Right lobe of liver (tissue), 6 donors: ENCODE measurements at regions not wholly inside any gene's neighbourhood (a gene's known extent, or its start where the extent isn't known, plus 50 kb on each side); places are given as distances from the start of the nearest gene placed in this dataset.

Source experiments
- ATAC-seq, 4 donors: fragments of 200-7000 bp; cut with Tn5 transposase; one replicate each; pipeline ENCODE4 v1.9.1; 2020; ENCODE audit warnings: mild to moderate bottlenecking in 4 of 4, moderate library complexity in 4 of 4
- DNase-seq, 3 donors: peaks; one replicate each; pipeline ENCODE4 v3.0.0-alpha.2; 2020
- H3K27ac ChIP-seq, 3 donors: fragments of 200-600 bp; one replicate each; pipeline ENCODE4 v1.8.0; 2022
- H3K27me3 ChIP-seq, 2 donors: fragments of 200-600 bp; one replicate each; pipeline ENCODE4 v1.8.0; 2022
- H3K36me3 ChIP-seq, 4 donors: fragments of 200-600 bp; sonication (generic) in 1 of 4; one replicate each; pipeline versions ENCODE4 v1.5.1 to v1.8.0; 2017 to 2022; ENCODE audit warnings: control low read depth in 1 of 4
- H3K4me1 ChIP-seq, 4 donors: fragments of 200-600 bp; sonication (generic) in 1 of 4; one replicate each; pipeline versions ENCODE4 v1.5.1 to v1.8.0; 2017 to 2022; ENCODE audit warnings: control low read depth in 1 of 4
- H3K4me3 ChIP-seq, 3 donors: fragments of 200-600 bp; one replicate each; pipeline ENCODE4 v1.8.0; 2022
- H3K9me3 ChIP-seq, 4 donors: fragments of 200-600 bp; sonication (generic) in 1 of 4; one replicate each; pipeline versions ENCODE4 v1.5.1 to v1.8.0; 2017 to 2022; ENCODE audit warnings: control low read depth in 1 of 4
- POLR2A ChIP-seq: fragments of 450-650 bp; IDR thresholded peaks from one replicate; pipeline ENCODE4 v1.6.1; 2017; ENCODE audit warnings: antibody characterized with exemption, mild to moderate bottlenecking
- WGBS: methylation state at CpG from one replicate; pipeline ENCODE4 v1.1.6; 2018; ENCODE audit warnings: low coverage, low lambda C conversion rate; ENCODE audit not compliant: insufficient coverage; ENCODE audit errors: missing lambda C conversion rate; 5-methylcytosine and 5-hydroxymethylcytosine counted together
- intact Hi-C, 2 donors: fragments of 100-400 bp; cut with DNase I; formaldehyde crosslinking; loops; one replicate each; pipeline versions ENCODE4 v1.11.2 to v1.14.1; 2022
- TF ChIP-seq, protein P1 (sequence below), 4 donors: fragments of 200-600 bp in 3 of 4; fragments of 450-650 bp in 1 of 4; IDR thresholded peaks; one replicate each; pipeline versions ENCODE4 v1.5.1 to v1.8.0; 2016 to 2022; ENCODE audit warnings: antibody characterized with exemption in 4 of 4, mild to moderate bottlenecking in 2 of 4
- donor health status: DM: no; HTN: yes; CAD: no.
- donor health status: DM: no; HTN: no; CAD: no.
- donor health status: DM: no; HTN: no; CAD: no.
- donor health status: DM: no; HTN: yes; CAD: no.
- donor health status: DM: no; HTN: yes; CAD: no.

DNA sequence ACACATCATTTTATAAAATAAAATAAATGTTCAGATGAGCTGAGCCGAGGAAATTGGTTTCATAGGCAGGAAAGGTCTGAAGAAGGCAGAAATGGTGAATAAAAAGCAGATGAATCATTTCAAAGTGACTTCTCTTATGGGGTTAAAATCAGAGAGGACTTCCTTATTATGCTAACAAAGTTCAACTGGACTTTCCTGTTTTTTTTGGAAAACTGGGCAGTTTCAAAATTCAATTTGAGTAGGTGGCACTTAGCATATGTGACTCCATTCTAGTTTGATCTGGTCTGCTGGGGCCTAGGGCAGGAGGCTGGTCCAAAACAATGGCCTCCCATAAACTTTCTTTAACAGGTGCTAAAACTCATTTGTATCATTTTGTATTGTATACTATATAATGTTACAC is 1794.9 kb upstream of the TENM3 start:
- Histone ChIP-seq H3K4me3 (no peak overlapping the region), H3K36me3 (no peaks in the 10 kb centered on the region), H3K27me3 (no peaks in the 10 kb centered on the region), H3K9me3 (no peaks in the 10 kb centered on the region), H3K4me1 (no peaks in the 10 kb centered on the region), H3K27ac (no peak overlapping the region)
- no peak for ATAC-seq
- no peak for DNase-seq
- intact Hi-C loops: no loop called here
- TF ChIP-seq, protein P1, sequence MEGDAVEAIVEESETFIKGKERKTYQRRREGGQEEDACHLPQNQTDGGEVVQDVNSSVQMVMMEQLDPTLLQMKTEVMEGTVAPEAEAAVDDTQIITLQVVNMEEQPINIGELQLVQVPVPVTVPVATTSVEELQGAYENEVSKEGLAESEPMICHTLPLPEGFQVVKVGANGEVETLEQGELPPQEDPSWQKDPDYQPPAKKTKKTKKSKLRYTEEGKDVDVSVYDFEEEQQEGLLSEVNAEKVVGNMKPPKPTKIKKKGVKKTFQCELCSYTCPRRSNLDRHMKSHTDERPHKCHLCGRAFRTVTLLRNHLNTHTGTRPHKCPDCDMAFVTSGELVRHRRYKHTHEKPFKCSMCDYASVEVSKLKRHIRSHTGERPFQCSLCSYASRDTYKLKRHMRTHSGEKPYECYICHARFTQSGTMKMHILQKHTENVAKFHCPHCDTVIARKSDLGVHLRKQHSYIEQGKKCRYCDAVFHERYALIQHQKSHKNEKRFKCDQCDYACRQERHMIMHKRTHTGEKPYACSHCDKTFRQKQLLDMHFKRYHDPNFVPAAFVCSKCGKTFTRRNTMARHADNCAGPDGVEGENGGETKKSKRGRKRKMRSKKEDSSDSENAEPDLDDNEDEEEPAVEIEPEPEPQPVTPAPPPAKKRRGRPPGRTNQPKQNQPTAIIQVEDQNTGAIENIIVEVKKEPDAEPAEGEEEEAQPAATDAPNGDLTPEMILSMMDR (IDR thresholded peaks at IDR 0.05): no peak
- no peak for TF ChIP-seq POLR2A
- 27% methylated on average over 1 of the region's 1 CpG for WGBS

DNA sequence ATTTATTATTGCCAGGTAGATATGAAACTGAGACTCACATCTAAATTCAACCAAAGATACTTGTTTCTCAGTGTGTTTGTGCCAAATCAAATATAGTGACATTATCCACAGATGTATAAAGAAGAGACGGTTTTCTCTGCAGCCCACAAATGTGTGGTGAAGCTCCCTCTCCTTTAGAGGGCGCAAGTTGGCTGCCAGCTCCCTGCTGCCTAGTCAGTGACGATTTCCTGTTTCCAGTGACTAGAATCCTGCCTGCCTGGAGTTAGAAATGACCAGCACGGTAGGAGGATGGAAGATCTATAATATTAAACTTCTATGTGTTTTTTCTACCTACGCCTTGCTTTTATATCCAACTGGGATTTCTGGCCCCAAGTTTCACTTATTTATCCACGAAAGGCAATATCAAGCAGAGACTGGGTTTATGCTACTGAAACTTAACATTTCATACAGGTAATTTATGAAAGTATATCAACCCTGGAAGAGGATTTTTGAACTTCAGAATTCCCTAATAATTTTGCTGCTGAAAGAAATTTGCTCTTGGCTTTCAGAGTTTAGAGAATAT is 1793.7 kb upstream of the TENM3 start:
- no peaks in the 10 kb centered on the region for H3K9me3 ChIP-seq
- ATAC-seq (no peak), DNase-seq (no peak)
- no peaks in the 10 kb centered on the region for H3K27me3 ChIP-seq
- TF ChIP-seq POLR2A: no peak
- TF ChIP-seq, protein P1 (IDR thresholded peaks at IDR 0.05): peak in 1 of 4 donors; percentile 16
- no peaks in the 10 kb centered on the region for H3K36me3 ChIP-seq
- 17% methylated on average over 6 of the region's 6 CpGs for WGBS
- no peak overlapping the region for H3K4me3 ChIP-seq
- intact Hi-C loops: no loop called here
- no peak overlapping the region for H3K27ac ChIP-seq
- H3K4me1 ChIP-seq: no peaks in the 10 kb centered on the region

DNA sequence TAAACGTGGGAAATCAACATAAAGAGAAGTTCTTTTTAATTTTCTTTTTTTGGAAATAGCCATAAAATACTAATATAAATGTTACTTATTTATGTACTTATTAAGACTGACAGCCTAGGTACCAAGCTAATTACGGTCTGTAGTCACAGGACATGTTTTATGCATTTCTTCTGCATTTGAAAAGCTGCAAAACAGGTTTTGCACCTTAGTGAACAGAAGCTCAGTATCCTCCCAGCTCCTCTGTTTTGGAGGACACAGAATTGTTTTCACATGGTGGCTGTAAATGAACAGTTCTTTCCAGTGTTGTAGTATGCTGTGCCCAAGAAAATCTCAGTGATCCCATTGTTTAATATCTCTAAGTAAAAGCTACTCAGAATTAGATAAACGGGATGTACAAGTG is 1788.0 kb upstream of the TENM3 start:
- no peak for DNase-seq
- Histone ChIP-seq H3K4me1 (no peaks in the 10 kb centered on the region), H3K27me3 (no peaks in the 10 kb centered on the region), H3K36me3 (no peaks in the 10 kb centered on the region), H3K27ac (no peak overlapping the region), H3K4me3 (no peak overlapping the region), H3K9me3 (no peaks in the 10 kb centered on the region)
- ATAC-seq: no peak
- TF ChIP-seq POLR2A: no peak
- TF ChIP-seq, protein P1 (IDR thresholded peaks at IDR 0.05): no peak
- intact Hi-C loops: no loop called here
- 27% methylated on average over 3 of the region's 3 CpGs for WGBS

DNA sequence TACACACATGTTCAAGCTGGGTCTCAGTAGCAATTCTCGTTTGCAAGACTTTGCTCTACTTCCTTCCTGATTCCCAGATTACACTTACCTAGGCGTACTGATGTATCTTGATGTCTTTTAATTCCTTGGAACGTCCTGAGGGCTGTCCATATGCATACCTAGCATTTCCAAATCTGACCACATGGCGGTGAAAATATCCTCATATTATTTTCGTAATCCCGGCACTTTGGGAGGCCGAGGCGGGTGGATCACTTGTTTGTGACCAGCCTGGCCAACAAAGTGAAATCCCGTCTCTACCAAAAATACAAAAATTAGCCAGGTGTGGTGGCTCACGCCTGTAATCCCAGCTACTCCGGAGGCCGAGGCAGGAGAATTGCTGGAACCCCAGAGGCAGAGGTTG is 1786.3 kb upstream of the TENM3 start:
- Histone ChIP-seq H3K27me3 (no peaks in the 10 kb centered on the region), H3K9me3 (no peaks in the 10 kb centered on the region), H3K4me1 (no peaks in the 10 kb centered on the region), H3K4me3 (no peak overlapping the region), H3K27ac (no peak overlapping the region), H3K36me3 (no peaks in the 10 kb centered on the region)
- DNase-seq: no peak
- WGBS: 74% methylated on average over 10 of the region's 12 CpGs
- TF ChIP-seq POLR2A: no peak
- TF ChIP-seq, protein P1 (IDR thresholded peaks at IDR 0.05): no peak
- ATAC-seq: no peak
- intact Hi-C loops: no loop called here

DNA sequence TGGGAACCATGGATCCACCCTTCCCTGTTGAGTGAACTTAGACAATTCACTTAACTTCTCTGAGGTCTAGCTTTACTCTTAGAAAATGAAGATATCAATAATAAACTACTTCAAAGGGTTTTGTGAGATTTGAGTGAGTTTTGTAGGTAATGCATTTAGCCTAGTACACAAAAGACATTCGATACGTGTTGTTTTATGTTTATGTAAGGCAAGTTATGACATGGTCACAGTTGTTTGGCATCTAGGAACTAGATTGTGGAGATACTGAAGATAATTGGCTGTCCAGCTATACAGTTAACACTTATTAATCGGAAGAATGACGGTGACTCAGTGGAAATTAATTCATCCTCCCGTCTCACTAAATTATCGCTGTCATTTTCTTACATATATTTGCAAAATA is 1781.1 kb upstream of the TENM3 start:
- no peaks in the 10 kb centered on the region for H3K36me3 ChIP-seq
- no peak overlapping the region for H3K27ac ChIP-seq
- H3K4me1 ChIP-seq: no peaks in the 10 kb centered on the region
- H3K4me3 ChIP-seq: no peak overlapping the region
- no peaks in the 10 kb centered on the region for H3K9me3 ChIP-seq
- intact Hi-C loops: no loop called here
- TF ChIP-seq, protein P1 (IDR thresholded peaks at IDR 0.05): no peak
- no peak for TF ChIP-seq POLR2A
- DNase-seq: no peak
- WGBS: 80% methylated on average over 6 of the region's 6 CpGs
- no peaks in the 10 kb centered on the region for H3K27me3 ChIP-seq
- ATAC-seq: no peak
